Neural progenitor cell (in vitro differentiated cells): ENCODE measurements at regions not wholly inside any gene's neighbourhood (a gene's known extent, or its start where the extent isn't known, plus 50 kb on each side); places are given as distances from the start of the nearest gene placed in this dataset.

Source experiments
- DNase-seq: peaks from one replicate; pipeline ENCODE4 v3.0.0-alpha.2; 2016; ENCODE audit warnings: low spot score
- H2AFZ ChIP-seq: fragments of 200-600 bp; sonication (generic); replicated peaks from 2 replicates; pipeline ENCODE4 v1.6.1; 2016; ENCODE audit warnings: antibody characterized with exemption
- H3F3A ChIP-seq: fragments of 200-600 bp; sonication (generic); 2 replicates; pipeline ENCODE4 v1.6.1; 2016; ENCODE audit warnings: antibody characterized with exemption, low read depth
- H3K27ac ChIP-seq: fragments of 200-600 bp; sonication (generic); 2 replicates; pipeline ENCODE4 v1.5.1; 2016; ENCODE audit warnings: mild to moderate bottlenecking
- H3K27me3 ChIP-seq: fragments of 200-600 bp; sonication (generic); 2 replicates; pipeline ENCODE4 v1.6.1; 2016; ENCODE audit warnings: mild to moderate bottlenecking, moderate library complexity
- H3K36me3 ChIP-seq: fragments of 200-600 bp; sonication (generic); 2 replicates; pipeline ENCODE4 v1.5.1; 2016
- H3K4me1 ChIP-seq: fragments of 200-600 bp; sonication (generic); 2 replicates; pipeline ENCODE4 v1.6.1; 2016; ENCODE audit warnings: mixed run types
- H3K4me2 ChIP-seq: fragments of 200-600 bp; sonication (generic); 2 replicates; pipeline ENCODE4 v1.6.1; 2016
- H3K4me3 ChIP-seq: fragments of 200-600 bp; sonication (generic); 2 replicates; pipeline ENCODE4 v1.5.1; 2016
- H3K79me2 ChIP-seq: fragments of 200-600 bp; sonication (generic); 2 replicates; pipeline ENCODE4 v1.6.1; 2016; ENCODE audit warnings: low read depth
- H3K9ac ChIP-seq: fragments of 200-600 bp; sonication (generic); 2 replicates; pipeline ENCODE4 v1.6.1; 2016
- H3K9me3 ChIP-seq: fragments of 200-600 bp; sonication (generic); 2 replicates; pipeline ENCODE4 v1.5.1; 2016; ENCODE audit warnings: low read depth
- H4K20me1 ChIP-seq: fragments of 200-600 bp; sonication (generic); 2 replicates; pipeline ENCODE4 v1.6.1; 2016; ENCODE audit warnings: low read depth
- H3K27ac Mint-ChIP-seq: 3 replicates; pipeline ENCODE4 v1.8.0; 2021; ENCODE audit warnings: mixed read lengths
- H3K27me3 Mint-ChIP-seq: 2 replicates; pipeline ENCODE4 v1.8.0; 2022; ENCODE audit warnings: low read depth, mild to moderate bottlenecking, inconsistent platforms, moderate library complexity, mixed read lengths; ENCODE audit not compliant: insufficient read depth
- H3K36me3 Mint-ChIP-seq: 3 replicates; pipeline ENCODE4 v1.8.0; 2021; ENCODE audit warnings: mixed read lengths
- H3K4me1 Mint-ChIP-seq: 3 replicates; pipeline ENCODE4 v1.8.0; 2021; ENCODE audit warnings: mixed read lengths
- H3K4me3 Mint-ChIP-seq: 3 replicates; pipeline ENCODE4 v1.8.0; 2021; ENCODE audit warnings: mild to moderate bottlenecking, moderate library complexity, mixed read lengths
- H3K9me3 Mint-ChIP-seq: 3 replicates; pipeline ENCODE4 v1.8.0; 2020; ENCODE audit warnings: mixed read lengths
- CTCF ChIP-seq: fragments of 200-600 bp; sonication (generic); IDR thresholded peaks from 2 replicates; pipeline ENCODE4 v1.5.1; 2017; ENCODE audit warnings: antibody characterized with exemption, mild to moderate bottlenecking
- EZH2 ChIP-seq: fragments of 200-600 bp; sonication (generic); IDR thresholded peaks from 2 replicates; pipeline ENCODE4 v1.6.1; 2017; ENCODE audit warnings: antibody characterized with exemption, mild to moderate bottlenecking, moderate library complexity
- EZH2phosphoT487 ChIP-seq: fragments of 200-600 bp; sonication (generic); IDR thresholded peaks from 2 replicates; pipeline ENCODE4 v1.6.1; 2017; ENCODE audit warnings: antibody characterized with exemption

GRCh38 chr12:68460236-68460635, 128.1 kb upstream of the MDM1 start:
- no peak for TF ChIP-seq EZH2phosphoT487
- no peak for TF ChIP-seq EZH2
- TF ChIP-seq CTCF: no peak

GRCh38 chr12:68461645-68462044, 129.5 kb upstream of the MDM1 start:
- H3K4me3 ChIP-seq: no peak overlapping the region
- Mint-ChIP-seq H3K27me3 (peaks cover 6% of the 10 kb centered on the region), H3K36me3 (no peaks in the 10 kb centered on the region), H3K4me3 (no peak overlapping the region), H3K4me1 (peaks cover 4% of the 10 kb centered on the region), H3K9me3 (peaks cover 3% of the 10 kb centered on the region), H3K27ac (no peak overlapping the region)
- no peaks in the 10 kb centered on the region for H3K27me3 ChIP-seq
- H3K9me3 ChIP-seq: no peaks in the 10 kb centered on the region
- H3K36me3 ChIP-seq: no peaks in the 10 kb centered on the region
- no peak overlapping the region for H2AFZ ChIP-seq
- DNase-seq: no peak
- H3K9ac ChIP-seq: no peak overlapping the region
- peaks cover 13% of the 10 kb centered on the region for H3K4me1 ChIP-seq
- H3F3A ChIP-seq: peaks cover 7% of the 10 kb centered on the region
- TF ChIP-seq EZH2phosphoT487 (no peak), CTCF (no peak), EZH2 (no peak)
- H3K27ac ChIP-seq: no peak overlapping the region
- no peak overlapping the region for H3K4me2 ChIP-seq
- no peaks in the 10 kb centered on the region for H3K79me2 ChIP-seq
- no peaks in the 10 kb centered on the region for H4K20me1 ChIP-seq

More at GRCh38 chr12:68460236-68460635, 128.1 kb upstream of the MDM1 start:
- no peaks in the 10 kb centered on the region for H3F3A ChIP-seq
- H3K36me3 Mint-ChIP-seq: no peaks in the 10 kb centered on the region
- peaks cover 2% of the 10 kb centered on the region for H3K27me3 Mint-ChIP-seq
- no peak for DNase-seq
- H3K4me1 ChIP-seq: peaks cover 19% of the 10 kb centered on the region
- no peaks in the 10 kb centered on the region for H3K36me3 ChIP-seq
- H3K9me3 Mint-ChIP-seq: peaks cover 3% of the 10 kb centered on the region
- H3K9me3 ChIP-seq: no peaks in the 10 kb centered on the region
- H4K20me1 ChIP-seq: no peaks in the 10 kb centered on the region
- H3K4me3 Mint-ChIP-seq: no peak overlapping the region
- no peak overlapping the region for H3K27ac ChIP-seq
- no peak overlapping the region for H3K4me3 ChIP-seq
- H3K4me1 Mint-ChIP-seq: peaks cover 6% of the 10 kb centered on the region
- no peaks in the 10 kb centered on the region for H3K27me3 ChIP-seq
- H3K4me2 ChIP-seq: no peak overlapping the region
- no peaks in the 10 kb centered on the region for H3K79me2 ChIP-seq
- no peak overlapping the region for H3K27ac Mint-ChIP-seq
- no peak overlapping the region for H3K9ac ChIP-seq
- no peak overlapping the region for H2AFZ ChIP-seq

- Histone ChIP-seq H3K27me3 (no peaks in the 10 kb centered on the region), H3K79me2 (no peaks in the 10 kb centered on the region), H3K4me3 (no peak overlapping the region), H3K4me1 (peaks cover 13% of the 10 kb centered on the region), H3K36me3 (no peaks in the 10 kb centered on the region), H3K4me2 (no peak overlapping the region), H3K27ac (no peak overlapping the region), H2AFZ (no peak overlapping the region), H3F3A (peaks cover 7% of the 10 kb centered on the region), H4K20me1 (no peaks in the 10 kb centered on the region), H3K9ac (no peak overlapping the region), H3K9me3 (no peaks in the 10 kb centered on the region)
- no peaks in the 10 kb centered on the region for H3K36me3 Mint-ChIP-seq
- peaks cover 6% of the 10 kb centered on the region for H3K27me3 Mint-ChIP-seq
- no peak for DNase-seq
- no peak overlapping the region for H3K4me3 Mint-ChIP-seq
- H3K9me3 Mint-ChIP-seq: no peaks in the 10 kb centered on the region
- no peak for TF ChIP-seq CTCF
- TF ChIP-seq EZH2phosphoT487: no peak
- no peak for TF ChIP-seq EZH2
- no peak overlapping the region for H3K27ac Mint-ChIP-seq
- peaks cover 4% of the 10 kb centered on the region for H3K4me1 Mint-ChIP-seq
Measured at GRCh38 chr12:68462803-68463202, 130.6 kb upstream of the MDM1 start.

GRCh38 chr12:68465227-68465626, 133.1 kb upstream of the MDM1 start:
- no peaks in the 10 kb centered on the region for H4K20me1 ChIP-seq
- H3K4me1 ChIP-seq: peaks cover 13% of the 10 kb centered on the region
- no peak overlapping the region for H3K27ac Mint-ChIP-seq
- H3K27me3 Mint-ChIP-seq: peaks cover 8% of the 10 kb centered on the region
- H3K9me3 Mint-ChIP-seq: no peaks in the 10 kb centered on the region
- peaks cover 4% of the 10 kb centered on the region for H3K4me1 Mint-ChIP-seq
- no peak overlapping the region for H3K27ac ChIP-seq
- peaks cover 7% of the 10 kb centered on the region for H3F3A ChIP-seq
- H3K27me3 ChIP-seq: no peaks in the 10 kb centered on the region
- H3K9ac ChIP-seq: no peak overlapping the region
- no peak for TF ChIP-seq EZH2
- no peak for TF ChIP-seq CTCF
- no peak for TF ChIP-seq EZH2phosphoT487
- no peaks in the 10 kb centered on the region for H3K9me3 ChIP-seq
- no peak overlapping the region for H2AFZ ChIP-seq
- no peak overlapping the region for H3K4me3 Mint-ChIP-seq
- H3K36me3 ChIP-seq: no peaks in the 10 kb centered on the region
- H3K4me2 ChIP-seq: no peak overlapping the region
- no peak for DNase-seq
- no peak overlapping the region for H3K4me3 ChIP-seq
- H3K36me3 Mint-ChIP-seq: no peaks in the 10 kb centered on the region
- no peaks in the 10 kb centered on the region for H3K79me2 ChIP-seq
